HG03196 (cell line): ENCODE measurements at regions not wholly inside any gene's neighbourhood (a gene's known extent, or its start where the extent isn't known, plus 50 kb on each side); places are given as distances from the start of the nearest gene placed in this dataset.
"Not testable (repeated sequence)": the region's sequence is repeated elsewhere in the genome, so short reads cannot be mapped to it uniquely, and the experiment has no call there.

Experiments
- ATAC-seq: cut with Tn5 transposase; IDR thresholded peaks from one replicate; pipeline ENCODE4 v1.9.1; 2021; ENCODE audit not compliant: unreplicated experiment

DNA sequence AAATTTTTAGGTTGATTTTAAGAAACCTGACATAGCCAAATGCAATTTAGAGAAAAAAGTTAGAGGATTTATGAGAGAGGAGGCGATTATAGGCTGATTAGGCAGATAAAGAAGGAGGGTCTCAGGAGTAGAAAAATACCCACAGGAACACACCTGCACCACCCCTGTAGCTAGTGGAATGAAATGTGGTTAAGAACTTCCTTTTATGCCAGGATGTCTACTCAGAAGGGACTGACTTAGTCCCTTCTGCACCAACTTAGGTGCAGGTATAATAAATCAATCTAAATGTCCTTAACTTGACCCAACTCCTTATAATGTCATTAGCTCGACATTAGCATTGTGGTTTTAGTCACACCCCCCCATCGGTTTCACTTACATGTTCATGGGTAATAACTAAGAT is 1274.5 kb upstream of the TMEFF2 start:
- ATAC-seq = no peak

GRCh38 chr2:193467276-193467987 is 1272.7 kb upstream of the TMEFF2 start:
- no peak for ATAC-seq

- no peak for ATAC-seq
Observed at GRCh38 chr2:193463011-193463410, 1268.3 kb upstream of the TMEFF2 start.

DNA sequence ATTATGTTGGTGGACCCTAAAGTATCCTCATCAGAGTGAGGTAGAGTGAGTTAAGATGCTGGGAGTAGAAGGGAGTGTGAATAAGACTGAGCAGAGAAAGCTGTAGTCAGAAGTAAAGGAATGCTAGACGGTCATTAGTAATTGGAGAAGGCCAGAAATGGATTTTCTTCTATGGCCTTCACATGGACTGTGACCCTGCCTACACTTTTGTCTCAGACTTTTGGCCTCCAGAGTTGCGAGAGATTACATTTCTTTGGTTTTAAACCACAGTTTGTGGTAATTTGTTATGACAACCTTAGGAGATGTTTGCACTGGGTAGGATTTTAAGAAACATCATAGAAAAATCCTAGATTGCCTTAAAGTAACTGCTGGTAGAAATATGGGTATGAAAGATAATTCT is 1267.7 kb upstream of the TMEFF2 start:
- ATAC-seq = no peak

DNA sequence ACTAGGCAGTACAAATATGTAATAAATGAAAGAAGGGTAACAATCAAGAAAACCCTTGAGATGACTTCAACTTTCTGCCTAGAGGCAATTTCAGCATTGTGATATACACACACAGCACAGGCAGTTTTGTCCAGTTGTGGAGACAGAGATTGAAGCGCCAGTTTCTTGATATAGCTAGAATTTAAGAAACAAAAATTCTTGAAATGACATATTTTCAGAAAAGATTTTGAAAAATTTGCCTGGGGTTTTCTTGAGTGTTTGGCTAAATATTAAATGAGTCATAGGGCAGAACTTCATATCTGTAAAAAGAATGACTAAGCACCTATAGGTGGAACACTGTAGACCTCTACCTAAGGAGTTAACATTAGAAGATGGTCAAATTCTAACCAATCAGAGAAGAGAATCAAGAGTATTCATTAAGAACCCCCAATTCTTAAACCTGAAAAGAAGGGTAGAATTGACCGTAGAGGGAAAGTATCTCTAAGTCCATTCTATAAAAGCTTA is 1266.8 kb upstream of the TMEFF2 start:
- ATAC-seq = no peak

DNA sequence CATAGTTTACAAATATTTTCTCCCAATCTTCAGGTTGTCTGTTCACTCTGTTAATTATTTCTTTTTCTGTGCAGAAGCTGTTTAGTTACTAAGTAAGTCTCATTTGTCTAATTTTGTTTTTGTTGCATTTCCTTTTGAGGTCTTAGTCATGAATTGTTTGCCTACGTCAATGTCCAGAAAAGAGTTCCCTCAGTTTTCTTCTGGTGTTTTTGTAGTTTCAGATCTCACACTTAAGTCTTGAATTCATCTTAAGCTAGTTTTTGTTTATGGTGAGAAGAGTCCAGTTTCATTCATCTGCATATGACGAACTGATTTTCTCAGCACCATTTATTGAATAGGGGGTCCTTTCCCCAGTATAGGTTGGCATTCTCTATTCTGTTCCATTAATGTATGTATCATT is 1252.2 kb upstream of the TMEFF2 start:
- ATAC-seq = peak; percentile 55

DNA sequence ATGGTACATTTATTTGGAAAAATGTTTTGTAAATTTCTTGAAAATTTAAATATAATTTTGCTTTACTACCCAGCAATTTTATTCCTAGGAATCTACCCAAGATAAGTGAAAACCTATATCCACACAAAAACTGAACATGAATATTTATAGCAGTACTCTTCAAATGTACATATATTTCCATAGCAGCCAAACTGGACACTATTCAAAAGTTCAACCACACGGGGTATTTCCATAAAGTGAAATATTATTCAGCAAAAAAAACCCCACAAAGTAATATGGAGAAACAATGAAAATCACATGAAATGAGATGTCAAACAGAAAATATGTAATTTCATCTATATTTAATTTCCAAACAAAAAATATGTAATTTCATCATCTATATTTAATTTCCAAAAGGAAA is 1247.6 kb upstream of the TMEFF2 start:
- ATAC-seq = no peak

DNA sequence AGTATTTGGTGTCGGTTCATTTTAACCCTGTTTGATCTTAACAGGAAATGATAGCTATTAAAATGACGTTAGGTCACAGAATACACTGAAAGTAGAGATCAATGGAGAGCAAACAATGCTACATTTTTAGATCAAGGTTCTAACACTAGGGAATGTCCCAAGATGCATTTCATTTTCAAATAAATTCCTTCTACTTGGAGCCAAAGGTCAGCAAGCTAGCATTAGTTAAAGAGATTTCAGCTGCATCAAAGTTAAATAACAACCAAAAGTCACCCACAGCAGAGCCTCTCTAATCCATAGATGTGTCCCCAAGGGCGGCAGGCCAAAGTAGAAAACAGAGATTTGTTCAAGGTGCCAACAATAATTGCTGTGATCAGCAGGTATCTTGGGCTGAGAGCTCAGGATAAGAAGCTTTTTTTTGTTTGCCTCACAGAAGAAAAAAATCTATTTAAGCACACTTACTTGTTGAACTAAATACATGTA is 1233.6 kb upstream of the TMEFF2 start:
- no peak for ATAC-seq

GRCh38 chr2:193412368-193412767 is 1217.6 kb upstream of the TMEFF2 start:
- not testable (repeated sequence) for ATAC-seq

DNA sequence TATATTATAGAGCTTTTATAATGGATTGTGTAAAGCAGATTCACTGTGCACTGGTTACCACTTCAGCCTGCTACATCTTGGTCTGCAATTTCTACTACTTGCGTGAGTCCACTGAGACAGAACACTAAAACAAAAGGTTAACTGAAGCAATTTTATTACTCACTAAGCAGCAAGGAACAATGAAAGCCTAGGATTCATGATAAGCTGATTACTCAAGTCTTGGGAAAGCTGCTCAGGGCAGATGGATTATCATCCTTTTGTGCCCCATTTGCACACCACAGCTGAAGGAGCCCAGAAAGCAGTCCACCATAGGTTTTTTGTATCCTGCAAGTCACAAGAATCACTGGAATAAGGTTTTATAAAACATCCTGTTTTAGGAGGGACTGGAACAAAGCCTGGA is 1215.2 kb upstream of the TMEFF2 start:
- ATAC-seq = no peak

DNA sequence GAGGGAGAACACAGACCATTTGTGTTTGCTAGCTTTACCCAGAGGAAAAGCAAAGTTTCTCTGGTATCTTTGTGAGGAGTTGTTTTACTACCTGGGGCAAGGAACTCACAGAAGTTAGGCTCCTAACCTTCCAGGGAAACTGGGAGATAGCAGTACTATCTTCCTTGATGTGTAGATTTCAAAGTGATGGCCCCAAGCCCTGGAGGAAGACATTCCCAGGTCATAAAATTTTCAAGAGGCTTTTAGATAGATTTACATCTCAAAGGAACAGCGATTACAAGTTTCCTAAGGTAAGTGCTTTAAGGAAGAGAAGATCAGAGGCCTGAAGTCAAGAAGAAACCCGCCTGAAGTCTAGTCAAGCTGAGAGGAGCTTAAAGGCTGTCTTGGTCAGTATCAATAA is 1187.8 kb upstream of the TMEFF2 start:
- no peak for ATAC-seq

DNA sequence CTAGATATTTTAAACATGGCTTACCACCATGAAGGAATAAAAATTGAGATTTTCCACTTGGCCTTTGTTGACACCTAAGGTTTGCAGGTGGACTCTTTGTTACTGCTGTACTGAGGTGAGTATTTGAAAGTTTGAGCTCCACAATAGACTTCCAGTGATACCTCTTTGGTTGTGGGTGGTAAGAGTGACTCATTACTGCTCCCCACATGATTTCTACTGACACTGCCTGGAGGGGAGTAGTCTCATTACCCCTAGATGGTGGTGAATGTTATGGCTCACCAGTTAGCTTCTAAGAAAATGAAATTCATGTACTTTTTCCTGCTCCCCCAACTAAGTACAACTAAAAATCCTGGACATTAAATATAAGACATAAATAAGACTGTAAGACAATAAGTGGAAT is 1183.1 kb upstream of the TMEFF2 start:
- ATAC-seq = no peak

DNA sequence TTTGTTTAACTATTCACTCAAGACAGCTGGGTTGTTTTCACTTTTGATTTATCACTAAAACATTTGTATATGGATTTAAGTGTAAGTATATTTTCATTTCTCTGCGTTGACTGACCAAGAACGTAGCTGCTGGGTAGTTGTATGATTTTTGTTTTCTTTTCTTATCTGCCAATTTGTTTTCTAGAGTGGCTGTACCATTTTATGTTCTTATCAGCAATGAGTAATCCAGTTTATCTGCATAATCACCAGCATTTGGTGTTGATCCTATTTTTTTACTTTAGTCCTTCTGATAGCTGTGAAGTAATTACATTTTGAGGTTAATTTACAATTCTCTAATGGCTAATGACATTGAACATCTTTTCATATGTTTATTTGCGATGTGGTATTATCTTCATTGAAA is 1178.4 kb upstream of the TMEFF2 start:
- no peak for ATAC-seq

- ATAC-seq = no peak
Observed at GRCh38 chr2:193371200-193371599, 1176.5 kb upstream of the TMEFF2 start.

GRCh38 chr2:193368615-193369014 is 1173.9 kb upstream of the TMEFF2 start:
- no peak for ATAC-seq

DNA sequence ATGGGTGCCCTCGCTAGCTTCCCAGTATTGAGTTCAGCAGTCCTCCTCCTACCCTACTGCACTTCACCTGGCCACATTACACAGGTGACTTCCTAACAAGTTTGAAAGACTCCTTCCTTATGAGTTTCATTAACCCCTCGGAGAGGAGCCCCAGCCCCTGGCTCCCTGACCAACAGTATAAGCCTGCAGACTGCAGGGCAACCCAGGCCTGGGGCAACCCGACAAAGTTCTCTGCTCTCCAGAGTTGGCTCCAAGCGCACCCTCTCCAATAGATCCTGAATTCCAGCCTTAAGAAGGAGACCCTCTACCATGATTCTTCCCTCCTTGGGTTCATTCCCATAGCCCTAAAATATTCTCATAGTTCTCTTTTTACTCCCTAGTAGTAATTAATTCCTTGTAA is 1162.8 kb upstream of the TMEFF2 start:
- ATAC-seq = no peak

GRCh38 chr2:193352665-193353242 is 1158.0 kb upstream of the TMEFF2 start:
- ATAC-seq = not testable (repeated sequence)

DNA sequence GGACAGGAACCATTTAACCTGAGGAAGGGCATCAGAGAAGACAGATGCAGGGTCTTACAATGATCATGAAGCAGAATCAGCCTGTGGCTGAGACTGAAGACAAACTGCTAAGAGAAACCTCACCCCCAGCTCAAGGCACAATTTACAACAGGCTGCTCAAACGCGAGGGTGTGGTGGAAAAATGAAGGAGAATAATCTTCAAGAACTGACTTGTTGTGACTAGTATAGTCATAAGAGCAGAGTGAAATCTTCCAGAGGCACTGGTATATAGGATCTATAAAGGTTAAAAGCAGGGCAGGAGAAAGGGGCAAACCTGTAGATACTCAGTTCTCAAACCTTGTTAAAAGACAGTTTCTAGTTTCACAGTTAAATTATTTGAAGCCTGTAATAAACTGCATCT is 1155.8 kb upstream of the TMEFF2 start:
- ATAC-seq = no peak

DNA sequence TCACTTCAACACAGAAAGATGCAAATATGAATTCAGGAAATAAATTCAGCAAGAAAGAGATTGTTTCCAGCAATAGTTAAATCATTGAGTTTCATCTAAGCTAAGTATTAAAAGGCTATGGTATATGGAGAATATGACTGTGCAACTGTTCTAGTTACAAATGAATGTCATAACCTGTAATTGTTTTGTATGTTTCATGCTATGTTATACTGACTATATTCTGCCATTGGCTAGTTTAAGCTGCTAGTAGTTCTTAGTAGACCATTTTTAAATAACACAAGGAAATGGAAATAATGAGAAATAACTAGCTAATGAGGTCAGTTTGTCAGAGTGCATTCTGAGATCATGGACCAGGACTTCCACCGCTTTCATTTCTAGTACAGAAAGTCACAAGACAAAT is 1154.9 kb upstream of the TMEFF2 start:
- ATAC-seq = no peak

DNA sequence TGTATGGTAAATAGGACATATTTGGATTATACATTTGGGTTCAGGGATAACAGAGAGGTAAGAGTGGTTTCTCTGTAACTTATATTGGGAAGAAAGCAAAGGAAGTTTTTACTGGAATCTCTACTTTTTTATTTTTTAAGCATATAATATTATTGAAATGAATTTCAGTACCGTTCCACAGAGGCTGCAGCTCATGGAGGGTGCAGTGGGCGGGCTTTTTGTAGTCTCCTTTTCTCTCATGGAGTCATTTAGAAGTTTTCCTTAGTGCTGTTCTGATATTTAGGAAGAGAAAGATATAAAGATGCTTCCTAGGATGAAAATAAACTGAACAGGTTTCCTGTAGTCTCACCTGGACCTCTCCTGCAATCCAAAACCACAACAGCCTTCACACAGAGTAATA is 1153.3 kb upstream of the TMEFF2 start:
- no peak for ATAC-seq

GRCh38 chr2:193336781-193337180 is 1142.0 kb upstream of the TMEFF2 start:
- ATAC-seq = no peak

DNA sequence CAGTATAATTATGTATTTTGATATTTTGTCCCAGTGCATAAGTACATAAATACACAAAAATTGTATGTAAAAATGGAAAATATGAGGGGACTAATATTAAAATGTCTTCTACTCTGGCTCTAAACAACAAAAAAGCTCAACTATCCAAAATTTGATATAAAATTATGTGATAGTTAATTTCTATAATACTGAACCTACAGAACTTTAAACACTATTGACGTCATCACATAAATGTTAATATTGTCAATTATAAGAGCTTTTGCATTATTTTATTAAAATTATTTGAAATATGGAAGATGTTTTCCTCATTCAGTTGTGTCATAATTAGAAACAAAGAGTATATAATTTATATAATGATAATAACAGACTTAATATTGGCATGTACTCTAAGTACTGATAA is 1139.7 kb upstream of the TMEFF2 start:
- no peak for ATAC-seq

GRCh38 chr2:193333539-193333938 is 1138.8 kb upstream of the TMEFF2 start:
- no peak for ATAC-seq
